GM19328 (cell line): ENCODE measurements at regions not wholly inside any gene's neighbourhood (a gene's known extent, or its start where the extent isn't known, plus 50 kb on each side); places are given as distances from the start of the nearest gene placed in this dataset.

Source experiments
- ATAC-seq: cut with Tn5 transposase; IDR thresholded peaks from one replicate; pipeline ENCODE4 v1.9.1; 2021; ENCODE audit warnings: mild to moderate bottlenecking, moderate library complexity; ENCODE audit not compliant: unreplicated experiment

DNA sequence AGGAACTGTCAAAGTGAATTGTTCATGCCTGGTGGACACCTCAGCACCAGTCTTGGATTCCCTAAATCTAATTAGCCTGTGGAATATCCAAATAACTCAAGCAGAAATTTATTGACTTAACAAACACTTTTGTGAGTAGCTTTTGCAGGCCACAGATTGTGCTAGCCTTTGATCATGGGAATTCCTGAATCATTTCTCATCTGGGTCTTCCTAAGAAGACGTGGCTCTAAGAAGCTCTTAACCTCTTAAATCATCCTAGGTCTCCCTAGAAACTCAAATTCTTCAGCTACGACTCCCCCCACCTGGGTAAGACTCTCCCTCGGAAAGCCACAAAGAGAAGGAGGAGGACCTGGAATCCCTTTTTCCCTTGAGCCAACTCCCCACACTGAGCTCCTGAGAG, 53.8 kb upstream of the PSEN2 start:
- ATAC-seq = no peak

- ATAC-seq = no peak
Measured at GRCh38 chr1:226814751-226815537, 55.5 kb upstream of the PSEN2 start.

- ATAC-seq = no peak
Measured at GRCh38 chr1:226813671-226814591, 56.5 kb upstream of the PSEN2 start.

DNA sequence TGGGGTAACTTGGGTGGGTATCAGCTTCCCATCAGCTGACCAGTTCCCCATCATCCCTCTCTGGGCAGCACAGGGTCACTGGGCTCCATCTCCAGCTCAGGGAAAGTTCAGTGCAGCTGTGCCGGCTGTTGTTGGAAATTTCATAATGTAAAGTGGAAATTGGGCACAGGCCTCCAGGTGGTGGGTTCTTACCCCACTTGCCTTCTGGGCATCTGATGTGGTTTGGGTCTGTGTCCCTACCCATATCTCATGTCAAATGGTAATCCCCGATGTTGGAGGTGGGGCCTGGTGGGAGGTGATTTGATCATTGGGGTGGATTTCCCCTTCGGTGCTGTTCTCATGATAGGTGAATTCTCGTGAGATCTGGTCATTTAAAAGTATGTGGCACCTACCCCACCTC, 59.7 kb upstream of the PSEN2 start:
- ATAC-seq = no peak

DNA sequence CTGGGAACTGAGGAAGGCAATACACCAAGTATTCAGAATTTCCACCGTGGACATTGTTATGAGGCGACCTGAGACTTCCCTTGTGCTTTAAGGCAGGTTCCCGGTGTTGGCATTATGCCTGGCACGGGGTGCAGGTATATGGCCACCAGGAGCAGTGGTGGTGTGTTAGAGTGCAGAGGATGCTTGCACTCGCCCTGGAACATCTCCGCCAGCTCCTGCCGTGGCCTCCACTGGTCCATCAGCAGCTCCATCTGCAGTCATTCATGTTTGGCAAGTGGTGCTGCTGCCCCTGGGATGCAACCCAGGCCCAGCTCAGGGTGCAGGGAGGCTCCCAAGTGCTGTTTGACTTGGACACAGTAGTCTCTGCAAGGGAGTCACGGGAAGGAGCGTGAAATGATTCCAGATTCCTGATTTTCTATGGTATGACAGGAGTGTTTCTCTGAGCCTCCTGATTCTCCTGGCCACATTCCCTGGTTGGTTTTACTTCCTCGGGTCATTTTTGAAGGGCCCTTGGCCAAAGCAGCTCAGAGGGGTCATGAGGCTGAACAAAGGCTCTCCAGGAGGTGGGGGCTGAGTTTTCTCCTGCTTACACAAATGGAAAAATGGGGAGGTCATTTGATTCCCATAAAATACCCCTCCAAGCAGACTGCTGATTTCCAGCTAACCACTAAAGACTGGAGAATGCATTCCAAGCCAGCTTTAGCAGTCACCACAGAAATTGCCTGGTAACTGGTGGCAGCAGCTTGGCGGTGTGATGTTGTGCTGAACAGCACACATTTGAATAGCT, 60.4 kb upstream of the PSEN2 start:
- ATAC-seq = no peak

- ATAC-seq = no peak
Measured at GRCh38 chr1:226808501-226808900, 61.9 kb upstream of the PSEN2 start.

- ATAC-seq = no peak
Measured at GRCh38 chr1:226806988-226807387, 63.4 kb upstream of the PSEN2 start.

DNA sequence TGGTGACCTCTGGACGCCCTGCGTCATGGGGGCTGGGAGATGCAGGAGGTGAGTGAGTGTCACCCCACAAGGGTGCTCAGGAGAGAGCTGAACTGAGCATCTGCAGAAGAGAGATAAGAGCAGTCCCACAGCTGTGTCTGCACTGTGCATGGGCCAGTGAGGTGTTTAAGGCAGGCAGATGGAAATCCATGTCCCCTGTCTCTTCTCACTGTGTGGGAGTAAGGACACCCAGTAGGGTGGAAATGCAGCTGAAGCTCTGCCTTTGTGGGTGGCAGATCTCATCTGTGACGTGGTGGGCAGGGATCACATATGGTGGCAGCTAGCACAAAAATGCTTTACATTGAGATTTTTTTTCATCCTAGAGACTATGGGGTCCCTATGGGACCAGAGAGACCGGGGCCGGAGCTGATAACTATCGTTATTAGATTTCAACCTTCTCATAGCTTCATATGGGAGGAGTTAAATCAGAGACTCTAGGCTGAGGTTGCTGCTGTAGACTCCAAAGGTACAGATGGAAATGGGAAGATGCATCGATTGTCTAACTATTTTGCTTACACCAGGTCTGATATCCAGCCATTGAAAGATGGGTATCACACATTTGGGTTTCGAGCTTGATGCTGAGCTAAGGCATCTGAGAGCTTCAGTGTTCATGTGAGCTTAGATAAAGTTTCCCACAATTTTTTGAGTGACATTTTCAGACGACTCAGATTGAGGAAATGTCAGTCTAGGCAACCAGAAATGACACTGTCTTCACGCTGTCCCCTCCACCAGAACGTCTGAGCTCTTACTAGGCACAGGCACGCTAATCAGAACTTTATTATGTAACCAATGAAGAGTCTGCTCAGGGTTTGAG, 65.3 kb upstream of the PSEN2 start:
- no peak for ATAC-seq

- no peak for ATAC-seq
Measured at GRCh38 chr1:226800763-226801380, 61.8 kb upstream of the ITPKB start.

DNA sequence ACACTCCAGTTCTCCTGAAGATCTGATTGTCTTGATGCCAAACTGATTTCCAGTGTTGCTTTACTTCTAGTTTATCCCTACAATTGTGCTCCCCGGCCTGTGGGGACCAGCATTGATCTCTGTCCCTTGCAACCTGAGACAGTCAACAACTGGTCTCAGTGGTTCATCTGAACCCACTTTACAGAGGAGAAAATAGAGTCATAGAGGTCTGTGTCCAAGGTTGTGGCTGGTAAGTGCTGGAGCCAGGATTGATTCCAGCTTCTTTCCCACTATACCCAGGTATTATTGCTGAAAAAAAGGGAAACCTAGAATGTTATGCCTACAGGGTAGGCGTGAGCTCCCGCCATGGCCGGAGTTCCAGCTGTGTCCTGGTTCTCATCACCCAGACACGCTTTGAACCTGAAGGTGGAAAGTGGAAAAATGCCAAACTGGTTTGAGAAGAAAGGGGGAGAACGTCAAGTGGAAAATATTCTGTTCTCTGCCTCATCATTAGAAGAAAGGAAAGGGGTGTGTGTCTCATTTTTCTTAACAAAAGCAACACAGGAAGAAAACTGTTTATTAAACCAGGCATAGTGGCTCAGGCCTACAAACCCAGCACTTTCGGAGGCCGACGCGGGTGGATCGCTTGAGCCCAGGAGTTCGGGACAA, 60.7 kb upstream of the ITPKB start:
- ATAC-seq = no peak

GRCh38 chr1:226798427-226799411, 59.6 kb upstream of the ITPKB start:
- peak; percentile 74 for ATAC-seq

- ATAC-seq = no peak
Measured at GRCh38 chr1:226797151-226797550, 58.1 kb upstream of the ITPKB start.

DNA sequence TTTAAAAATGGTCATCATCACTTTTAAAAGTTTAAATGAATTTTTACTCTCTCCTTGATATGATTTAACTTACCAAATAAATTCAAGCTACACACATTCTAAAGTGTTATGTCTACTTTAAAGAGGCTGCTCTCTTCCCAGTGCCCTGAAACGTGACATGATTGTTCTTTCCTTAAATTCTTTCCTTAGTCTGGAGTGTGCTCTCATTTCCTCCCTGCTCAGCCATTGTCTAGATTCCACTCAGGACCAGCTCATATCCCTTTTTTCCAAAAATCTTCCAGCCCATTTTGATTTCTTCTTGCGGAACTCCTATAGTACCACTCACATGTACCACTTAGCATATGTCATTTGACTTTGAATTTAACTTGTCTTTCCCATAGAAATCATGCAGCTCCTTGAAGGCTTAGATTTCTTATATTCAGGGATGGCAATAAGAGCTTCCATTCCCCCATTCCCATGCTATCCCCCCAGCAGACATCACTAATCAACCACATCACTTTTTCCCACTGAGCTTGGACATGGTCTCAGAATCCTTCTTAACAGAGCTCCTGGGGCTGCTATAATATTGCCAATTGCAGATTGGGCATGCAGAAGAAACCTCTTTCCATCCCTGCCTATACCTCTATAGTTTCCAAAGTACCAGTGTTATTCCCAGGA, 54.7 kb upstream of the ITPKB start:
- no peak for ATAC-seq

- no peak for ATAC-seq
Measured at GRCh38 chr1:226792368-226792767, 53.3 kb upstream of the ITPKB start.

GRCh38 chr1:226790545-226791181, 51.6 kb upstream of the ITPKB start:
- no peak for ATAC-seq

- ATAC-seq = no peak
Measured at GRCh38 chr1:226788965-226789364, 49.9 kb upstream of the ITPKB start.
